ENCODE measurements at regions not wholly inside any gene's neighbourhood (a gene's known extent, or its start where the extent isn't known, plus 50 kb on each side); places are given as distances from the start of the nearest gene placed in this dataset.
"Not testable (repeated sequence)": the region's sequence is repeated elsewhere in the genome, so short reads cannot be mapped to it uniquely, and the experiment has no call there.

DNA sequence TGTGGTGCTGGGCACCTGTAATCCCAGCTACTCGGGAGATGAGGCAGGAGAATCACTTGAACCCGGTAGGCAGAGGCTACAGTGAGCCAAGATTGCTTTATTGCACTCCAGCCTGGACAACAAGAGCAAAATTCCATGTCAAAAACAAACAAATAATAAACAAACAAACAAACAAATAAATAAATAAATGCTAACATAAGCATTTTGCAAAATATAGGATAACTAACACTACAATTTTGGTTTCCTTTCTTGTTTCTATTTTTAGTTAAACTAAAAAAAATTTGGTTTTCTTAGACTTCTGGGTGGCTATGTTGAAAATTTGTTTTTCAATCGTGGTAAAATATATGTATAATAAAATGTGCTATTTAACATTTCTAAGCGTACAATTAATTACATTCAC is 115.0 kb upstream of the ZNF516 start:
- no peak for DNase-seq (ENCODE audit: low read depth)

GRCh38 chr18:76605341-76605929 is 110.4 kb upstream of the ZNF516 start:
- no peak for DNase-seq (ENCODE audit: low read depth)

DNA sequence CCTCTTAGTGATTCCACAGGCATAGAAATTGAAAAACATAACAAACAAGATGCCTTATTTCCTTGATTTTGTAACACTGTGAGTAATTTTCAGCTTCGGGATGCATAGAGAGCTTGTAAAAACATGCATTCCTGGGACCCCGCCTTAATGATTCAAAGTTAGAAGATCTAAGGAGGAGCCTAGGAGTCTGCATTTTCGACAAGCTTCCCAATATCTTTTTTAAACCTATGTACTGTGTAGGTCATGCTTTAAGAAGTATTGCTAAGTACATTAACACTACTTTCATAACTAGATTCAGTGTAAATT is 109.8 kb upstream of the ZNF516 start:
- DNase-seq (ENCODE audit: low read depth), result peak; percentile 5

GRCh38 chr18:76604108-76604934 is 109.3 kb upstream of the ZNF516 start:
- no peak for DNase-seq (ENCODE audit: low read depth)

GRCh38 chr18:76602191-76602590 is 107.1 kb upstream of the ZNF516 start:
- DNase-seq (ENCODE audit: low read depth), result no peak

DNA sequence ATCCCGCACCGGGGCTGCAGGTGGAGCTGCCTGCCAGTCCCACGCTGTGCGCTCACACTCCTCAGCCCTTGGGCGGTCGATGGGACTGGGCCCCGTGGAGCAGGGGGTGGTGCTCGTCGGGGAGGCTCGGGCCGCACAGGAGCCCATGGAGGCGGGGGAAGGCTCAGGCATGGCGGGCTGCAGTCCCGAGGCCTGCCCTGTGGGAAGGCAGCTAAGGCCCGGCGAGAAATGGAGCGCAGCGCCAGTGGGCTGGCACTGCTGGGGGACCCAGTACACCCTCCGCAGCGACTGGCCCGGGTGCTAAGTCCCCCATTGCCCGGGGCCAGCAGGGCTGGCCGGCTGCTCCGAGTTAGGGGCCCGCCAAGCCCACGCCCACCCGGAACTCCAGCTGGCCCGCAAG is 105.0 kb upstream of the ZNF516 start:
- DNase-seq (ENCODE audit: low read depth), result not testable (repeated sequence)

- no peak for DNase-seq (ENCODE audit: low read depth)
These were observed 99.9 kb upstream of the ZNF516 start for GRCh38 chr18:76594966-76595365.

- DNase-seq (ENCODE audit: low read depth), result no peak
These were observed 98.8 kb upstream of the ZNF516 start for GRCh38 chr18:76593843-76594242.

DNA sequence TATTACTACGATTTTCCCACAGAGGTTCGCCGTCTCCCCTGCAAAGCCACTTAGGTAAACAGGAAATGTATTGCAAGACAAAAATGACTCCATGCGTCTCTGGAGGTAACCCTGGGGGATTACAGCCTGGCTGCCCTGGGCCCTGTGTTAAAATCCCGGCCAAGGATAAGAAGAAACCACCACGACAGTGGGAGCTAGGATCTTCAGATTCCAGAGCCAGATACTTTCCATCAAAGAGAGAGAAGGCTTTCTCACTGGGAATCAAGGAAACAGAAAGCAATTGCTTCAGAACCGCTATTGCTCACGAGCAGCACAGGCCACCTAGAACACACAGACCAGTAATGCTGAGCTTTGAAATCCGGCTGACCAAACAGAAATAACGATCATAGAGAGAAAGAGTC is 97.9 kb upstream of the ZNF516 start:
- no peak for DNase-seq (ENCODE audit: low read depth)

DNA sequence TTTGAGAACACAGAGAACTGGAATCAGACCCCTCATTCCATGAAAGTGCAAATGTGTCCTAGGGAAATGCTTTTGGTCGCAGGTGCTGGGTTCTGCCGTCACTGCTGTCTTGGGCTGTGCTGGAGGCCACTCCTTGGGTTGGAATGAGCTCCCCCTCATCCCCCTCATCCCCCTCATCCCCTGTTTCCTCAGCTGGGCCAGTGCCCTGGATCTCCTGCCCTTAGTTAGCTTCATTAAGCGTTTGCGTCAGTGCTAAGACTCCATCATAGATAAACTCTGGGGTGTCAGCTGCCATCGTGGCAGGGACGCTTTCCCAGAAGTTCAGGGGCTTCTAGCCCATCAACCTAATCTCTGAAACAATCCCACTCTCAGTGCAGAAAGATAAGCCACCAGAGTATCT is 97.1 kb upstream of the ZNF516 start:
- no peak for DNase-seq (ENCODE audit: low read depth)

DNA sequence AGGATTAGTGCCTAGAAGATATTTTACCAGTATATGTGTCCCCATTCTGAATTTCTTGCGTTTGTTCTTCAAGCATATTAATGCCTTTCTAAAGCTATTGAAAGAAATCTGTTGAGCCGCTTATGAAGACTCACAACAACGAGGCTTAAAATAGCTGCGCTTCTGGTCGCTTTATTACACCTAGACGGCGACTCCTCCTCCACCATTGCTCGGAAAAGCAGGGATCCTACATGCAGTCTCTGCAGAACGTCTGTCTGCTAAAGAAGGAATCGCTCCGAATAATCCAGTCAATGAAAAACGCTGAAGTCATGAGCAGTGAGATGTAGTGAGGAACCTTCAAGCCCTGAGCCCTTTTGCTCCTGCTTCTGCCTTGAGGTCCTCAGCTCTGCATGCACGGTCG is 94.8 kb upstream of the ZNF516 start:
- DNase-seq (ENCODE audit: low read depth), result no peak

DNA sequence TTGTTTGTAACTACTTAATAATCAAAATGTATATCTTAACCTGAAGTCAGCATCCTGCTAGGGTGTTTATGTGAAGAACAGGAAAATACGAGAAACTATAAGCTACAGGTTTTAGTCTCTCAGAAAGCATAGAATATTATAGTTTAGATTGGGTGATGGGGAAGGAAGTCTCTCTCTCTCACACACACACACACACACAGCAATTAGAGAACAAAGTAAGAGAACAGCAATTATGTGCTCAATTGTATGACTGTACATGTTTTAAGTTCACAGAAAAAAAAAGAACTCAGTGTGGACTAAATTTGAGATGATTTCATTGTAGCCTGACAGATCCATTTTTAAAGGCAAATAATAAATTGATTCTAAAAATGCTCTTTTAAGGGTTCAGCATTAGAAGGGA is 94.3 kb upstream of the ZNF516 start:
- DNase-seq (ENCODE audit: low read depth), result no peak

DNA sequence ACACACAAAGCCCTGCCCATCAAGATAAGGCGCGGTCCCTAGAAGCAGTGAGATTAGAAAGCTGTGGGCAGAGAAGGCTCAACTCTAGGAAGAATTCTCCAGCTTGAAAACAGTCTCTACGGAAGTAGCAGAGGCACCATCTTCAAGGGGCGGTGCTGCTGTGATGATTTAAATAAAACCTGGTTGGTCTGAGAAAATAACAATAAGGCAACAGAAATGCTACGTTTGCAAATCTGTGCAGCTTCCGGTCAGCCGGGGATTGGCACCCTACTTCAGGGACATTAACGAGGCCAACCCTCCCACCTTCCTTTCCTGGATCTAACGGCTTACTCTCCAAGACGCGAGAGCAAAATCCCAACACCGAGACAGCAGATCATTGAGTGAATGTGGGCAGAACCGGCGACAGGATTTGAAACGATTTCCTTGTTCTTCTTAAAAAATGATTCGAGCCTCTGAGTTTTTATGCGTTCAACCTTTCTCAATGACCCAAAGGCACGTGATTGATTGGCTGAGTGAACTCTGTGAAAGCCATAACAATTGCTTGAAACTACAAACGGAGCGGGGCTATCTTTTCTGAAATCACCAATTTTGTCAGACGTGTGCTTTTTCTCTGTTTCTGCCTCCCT is 93.7 kb upstream of the ZNF516 start:
- no peak for DNase-seq (ENCODE audit: low read depth)

DNA sequence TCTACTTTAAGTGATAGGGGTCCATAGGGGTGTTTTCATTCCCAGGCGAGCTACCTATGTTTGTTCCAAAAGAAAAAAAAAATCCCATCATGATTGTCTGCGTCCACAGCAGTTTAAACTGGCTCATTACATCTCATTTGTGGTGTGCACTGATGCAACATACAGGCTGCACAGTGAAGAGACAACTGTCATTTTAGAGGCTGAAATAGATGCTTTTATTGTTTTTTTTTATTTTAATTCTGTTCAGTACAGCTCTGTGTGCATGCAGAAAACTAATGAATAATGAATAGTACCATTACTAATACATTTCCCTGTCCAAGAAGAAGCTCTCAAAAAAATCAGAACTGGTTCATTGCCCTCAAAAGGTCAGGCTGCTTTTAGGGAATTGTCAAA is 92.8 kb upstream of the ZNF516 start:
- no peak for DNase-seq (ENCODE audit: low read depth)

- no peak for DNase-seq (ENCODE audit: low read depth)
These were observed 92.3 kb upstream of the ZNF516 start for GRCh38 chr18:76587147-76587878.

DNA sequence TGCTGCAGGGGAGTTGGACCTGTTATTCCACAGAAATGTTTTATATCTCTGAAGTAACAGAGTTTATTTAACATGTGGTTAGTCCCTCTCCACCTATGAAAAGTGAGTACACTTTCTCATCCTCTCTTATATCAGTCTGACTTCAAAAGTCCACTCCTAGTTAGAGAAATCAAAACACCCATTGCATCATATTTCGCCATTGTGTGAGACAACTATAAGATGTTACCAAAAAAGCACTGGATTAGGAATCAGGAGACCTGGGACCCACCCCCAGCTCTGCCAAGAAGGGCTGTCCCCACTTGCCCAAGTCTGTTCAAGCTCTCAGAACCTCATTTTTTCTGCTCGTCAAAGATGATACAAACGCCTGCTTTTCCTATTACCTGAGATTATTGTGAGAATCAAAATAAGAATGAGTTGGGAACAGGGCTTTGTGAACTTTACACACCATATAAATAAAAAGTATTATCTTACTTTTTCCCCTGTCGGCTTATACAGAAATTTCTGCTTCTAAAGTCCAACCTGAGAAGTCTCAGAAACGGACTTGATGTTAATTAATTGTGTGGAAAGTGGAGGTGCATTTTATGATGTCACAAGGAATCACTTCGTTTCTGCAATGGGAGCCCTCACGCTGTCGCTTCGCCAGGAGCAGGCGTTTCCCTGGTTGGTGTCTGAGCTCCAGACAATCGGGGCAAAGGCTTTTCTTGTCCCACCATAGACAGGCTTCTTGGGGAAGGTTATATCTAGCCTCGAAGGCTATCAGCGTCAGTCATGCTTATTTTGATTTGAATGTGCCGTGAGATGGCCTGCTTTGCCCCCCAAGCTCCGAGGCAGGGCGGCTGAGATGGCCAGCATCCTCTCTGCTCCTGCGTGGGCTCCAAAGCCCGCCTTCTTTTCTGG is 89.6 kb upstream of the ZNF516 start:
- no peak for DNase-seq (ENCODE audit: low read depth)

GRCh38 chr18:76581261-76581660 is 86.2 kb upstream of the ZNF516 start:
- DNase-seq (ENCODE audit: low read depth), result no peak

DNA sequence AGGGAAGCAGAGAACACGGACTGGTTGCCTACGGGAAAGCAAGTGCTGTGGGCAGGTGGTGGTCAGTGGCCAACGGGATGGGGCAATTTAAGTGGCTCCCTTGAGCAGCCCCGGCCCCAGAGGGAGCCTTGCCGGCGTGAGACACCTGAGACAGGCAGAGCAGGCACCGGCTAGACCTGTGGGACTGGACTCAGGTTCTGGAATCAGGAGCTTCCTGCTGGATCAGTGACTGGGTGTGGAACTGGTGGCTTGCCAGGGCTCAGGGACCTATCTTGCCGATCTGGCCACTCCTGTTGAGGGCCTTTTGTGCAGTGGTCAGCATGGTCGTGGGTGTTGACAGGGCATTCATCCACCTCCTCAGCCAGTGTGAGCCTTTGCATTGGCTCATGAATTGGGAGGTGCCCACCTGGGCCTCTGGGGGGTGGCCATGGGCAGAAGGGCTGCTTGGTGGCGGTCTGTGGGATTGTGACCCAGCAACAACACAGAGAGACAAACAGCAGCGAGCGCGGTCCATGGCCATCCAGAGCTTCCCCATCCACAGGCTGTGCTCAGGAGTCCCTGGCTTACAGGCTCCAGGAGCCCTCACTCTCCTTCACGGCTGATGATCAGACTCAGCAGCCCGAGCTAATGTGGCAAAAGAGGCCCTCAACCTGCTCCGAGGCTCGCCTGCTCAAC is 85.4 kb upstream of the ZNF516 start:
- no peak for DNase-seq (ENCODE audit: low read depth)

- no peak for DNase-seq (ENCODE audit: low read depth)
These were observed 84.3 kb upstream of the ZNF516 start for GRCh38 chr18:76579301-76579695.

DNA sequence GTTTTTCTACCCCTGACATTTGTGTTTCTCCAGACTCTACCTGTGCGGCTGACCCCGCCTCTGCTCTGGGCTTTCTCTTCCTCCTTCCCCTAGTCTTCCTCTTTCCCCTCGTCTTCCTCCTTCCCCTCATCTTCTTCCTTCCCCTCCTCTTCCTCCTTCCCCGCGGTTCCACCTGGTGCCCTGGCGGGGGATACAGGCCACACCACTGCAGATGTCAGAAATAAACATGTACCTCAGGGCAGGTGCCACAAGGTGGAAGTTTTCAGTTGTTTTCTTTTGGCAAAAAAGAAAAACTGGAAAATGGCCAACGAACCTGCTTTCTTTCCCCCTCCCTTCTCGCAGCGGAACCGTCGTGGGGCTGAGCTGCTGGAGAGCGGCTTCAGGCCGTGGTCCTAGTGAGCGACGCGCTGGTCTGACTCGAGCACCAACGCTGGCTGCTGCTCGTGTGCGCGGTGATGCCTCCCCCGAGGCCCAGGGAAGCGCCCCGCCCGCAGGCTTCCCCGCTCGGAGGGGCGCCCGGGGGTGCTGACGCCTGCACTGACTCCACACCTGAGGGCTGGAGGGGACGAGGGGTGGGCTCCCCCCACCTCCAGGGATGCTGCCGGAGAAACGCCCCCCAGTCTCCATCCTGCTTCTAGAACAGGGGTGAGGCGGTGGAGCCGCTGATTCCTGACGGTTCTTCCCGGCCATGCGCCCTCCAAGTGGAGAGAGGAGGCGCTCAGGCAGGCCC is 83.7 kb upstream of the ZNF516 start:
- no peak for DNase-seq (ENCODE audit: low read depth)

Data from LHCN-M2 (cell line).